Posterior cingulate gyrus (tissue), 11 donors: ENCODE measurements at regions not wholly inside any gene's neighbourhood (a gene's known extent, or its start where the extent isn't known, plus 50 kb on each side); places are given as distances from the start of the nearest gene placed in this dataset.

Source experiments
- DNase-seq, 10 donors: peaks; one replicate each; pipeline versions ENCODE4 v3.0.0 to v3.0.0-alpha.2; 2020 to 2021; ENCODE audit warnings: mixed read lengths in 3 of 10
- intact Hi-C: fragments of 100-400 bp; cut with DNase I; formaldehyde crosslinking; loops from one replicate; pipeline ENCODE4 v1.15.1; 2023

GRCh38 chr2:221304916-221305315, 267.2 kb downstream of the EPHA4 start:
- DNase-seq = no peak

GRCh38 chr2:221308507-221309066, 263.5 kb downstream of the EPHA4 start:
- no peak for DNase-seq
- intact Hi-C loops = no loop called here

More at GRCh38 chr2:221304916-221305315, 267.2 kb downstream of the EPHA4 start:
- intact Hi-C loops = no loop called here

- peak in 1 of 10 donors; percentile 19 for DNase-seq
- intact Hi-C loops = no loop called here
Measured at GRCh38 chr2:221309892-221310583, 262.1 kb downstream of the EPHA4 start.

- no peak for DNase-seq
- intact Hi-C loops = no loop called here
Measured at GRCh38 chr2:221310730-221311129, 261.4 kb downstream of the EPHA4 start.

- no peak for DNase-seq
- intact Hi-C loops = no loop called here
Measured at GRCh38 chr2:221312634-221313033, 259.5 kb downstream of the EPHA4 start.

- DNase-seq = no peak
- intact Hi-C loops = no loop called here
Measured at GRCh38 chr2:221314786-221315185, 257.3 kb downstream of the EPHA4 start.

- DNase-seq = no peak
- intact Hi-C loops = no loop called here
Measured at GRCh38 chr2:221318376-221319130, 253.6 kb downstream of the EPHA4 start.

- intact Hi-C loops = no loop called here
- DNase-seq = no peak
Measured at GRCh38 chr2:221322741-221323140, 249.4 kb downstream of the EPHA4 start.

GRCh38 chr2:221323513-221323912, 248.6 kb downstream of the EPHA4 start:
- no peak for DNase-seq
- intact Hi-C loops = no loop called here

GRCh38 chr2:221330436-221330835, 241.7 kb downstream of the EPHA4 start:
- intact Hi-C loops = no loop called here

GRCh38 chr2:221334481-221335218, 237.5 kb downstream of the EPHA4 start:
- intact Hi-C loops = no loop called here
- DNase-seq = no peak

More at GRCh38 chr2:221330436-221330835, 241.7 kb downstream of the EPHA4 start:
- no peak for DNase-seq

- no peak for DNase-seq
- intact Hi-C loops = no loop called here
Measured at GRCh38 chr2:221335219-221335752, 236.8 kb downstream of the EPHA4 start.

GRCh38 chr2:221336967-221337366, 235.1 kb downstream of the EPHA4 start:
- intact Hi-C loops = no loop called here
- DNase-seq = no peak

GRCh38 chr2:221337957-221338685, 234.0 kb downstream of the EPHA4 start:
- no peak for DNase-seq
- intact Hi-C loops = no loop called here

- no peak for DNase-seq
- intact Hi-C loops = no loop called here
Measured at GRCh38 chr2:221342388-221342787, 229.7 kb downstream of the EPHA4 start.

- no peak for DNase-seq
Measured at GRCh38 chr2:221343524-221343923, 228.6 kb downstream of the EPHA4 start.

GRCh38 chr2:221345516-221345915, 226.6 kb downstream of the EPHA4 start:
- intact Hi-C loops = no loop called here

More at GRCh38 chr2:221343524-221343923, 228.6 kb downstream of the EPHA4 start:
- intact Hi-C loops = no loop called here

GRCh38 chr2:221346411-221346810, 225.7 kb downstream of the EPHA4 start:
- intact Hi-C loops = no loop called here
- no peak for DNase-seq

More at GRCh38 chr2:221345516-221345915, 226.6 kb downstream of the EPHA4 start:
- no peak for DNase-seq

GRCh38 chr2:221347471-221347870, 224.6 kb downstream of the EPHA4 start:
- intact Hi-C loops = no loop called here
- DNase-seq = no peak

- intact Hi-C loops = no loop called here
- DNase-seq = no peak
Measured at GRCh38 chr2:221350616-221351015, 221.5 kb downstream of the EPHA4 start.
